HFFc6 (cell line): ENCODE measurements at regions not wholly inside any gene's neighbourhood (a gene's known extent, or its start where the extent isn't known, plus 50 kb on each side); places are given as distances from the start of the nearest gene placed in this dataset.
A peak's percentile ranks its signal among the peaks of the same experiment; 100 is the strongest.

Experiments
- DNase-seq: peaks from one replicate; pipeline ENCODE4 v3.0.0-alpha.2; 2018
- H3K27ac Mint-ChIP-seq: 2 replicates; pipeline ENCODE4 v1.8.0; 2020; ENCODE audit warnings: mild to moderate bottlenecking, mixed read lengths
- H3K27me3 Mint-ChIP-seq: 2 replicates; pipeline ENCODE4 v1.8.0; 2021; ENCODE audit warnings: mild to moderate bottlenecking, moderate library complexity, mixed read lengths; ENCODE audit not compliant: insufficient read depth
- H3K36me3 Mint-ChIP-seq: 2 replicates; pipeline ENCODE4 v1.8.0; 2021; ENCODE audit warnings: low read depth, mixed read lengths
- H3K4me1 Mint-ChIP-seq: 2 replicates; pipeline ENCODE4 v1.8.0; 2020; ENCODE audit warnings: low read depth, mixed read lengths
- H3K4me3 Mint-ChIP-seq: 2 replicates; pipeline ENCODE4 v1.8.0; 2020; ENCODE audit warnings: mild to moderate bottlenecking, moderate library complexity, mixed read lengths
- H3K9me3 Mint-ChIP-seq: 2 replicates; pipeline ENCODE4 v1.8.0; 2020; ENCODE audit warnings: mild to moderate bottlenecking, mixed read lengths
- TF ChIP-seq, protein P1 (sequence below): fragments of 200-600 bp; sonication (generic); IDR thresholded peaks from 2 replicates; pipeline ENCODE4 v1.5.0; 2021; ENCODE audit warnings: antibody characterized with exemption, mild to moderate bottlenecking

GRCh38 chr4:180866933-180867643, 1376.1 kb upstream of the TENM3 start:
- DNase-seq = no peak
- Mint-ChIP-seq H3K27ac (no peak overlapping the region), H3K27me3 (no peaks in the 10 kb centered on the region)

GRCh38 chr4:180870623-180871022, 1372.6 kb upstream of the TENM3 start:
- no peak overlapping the region for H3K27ac Mint-ChIP-seq
- no peak for DNase-seq
- TF ChIP-seq, protein P1, sequence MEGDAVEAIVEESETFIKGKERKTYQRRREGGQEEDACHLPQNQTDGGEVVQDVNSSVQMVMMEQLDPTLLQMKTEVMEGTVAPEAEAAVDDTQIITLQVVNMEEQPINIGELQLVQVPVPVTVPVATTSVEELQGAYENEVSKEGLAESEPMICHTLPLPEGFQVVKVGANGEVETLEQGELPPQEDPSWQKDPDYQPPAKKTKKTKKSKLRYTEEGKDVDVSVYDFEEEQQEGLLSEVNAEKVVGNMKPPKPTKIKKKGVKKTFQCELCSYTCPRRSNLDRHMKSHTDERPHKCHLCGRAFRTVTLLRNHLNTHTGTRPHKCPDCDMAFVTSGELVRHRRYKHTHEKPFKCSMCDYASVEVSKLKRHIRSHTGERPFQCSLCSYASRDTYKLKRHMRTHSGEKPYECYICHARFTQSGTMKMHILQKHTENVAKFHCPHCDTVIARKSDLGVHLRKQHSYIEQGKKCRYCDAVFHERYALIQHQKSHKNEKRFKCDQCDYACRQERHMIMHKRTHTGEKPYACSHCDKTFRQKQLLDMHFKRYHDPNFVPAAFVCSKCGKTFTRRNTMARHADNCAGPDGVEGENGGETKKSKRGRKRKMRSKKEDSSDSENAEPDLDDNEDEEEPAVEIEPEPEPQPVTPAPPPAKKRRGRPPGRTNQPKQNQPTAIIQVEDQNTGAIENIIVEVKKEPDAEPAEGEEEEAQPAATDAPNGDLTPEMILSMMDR = no peak
- H3K4me3 Mint-ChIP-seq = no peak overlapping the region
- H3K36me3 Mint-ChIP-seq = no peaks in the 10 kb centered on the region
- no peaks in the 10 kb centered on the region for H3K27me3 Mint-ChIP-seq
- H3K9me3 Mint-ChIP-seq = peaks cover 45% of the 10 kb centered on the region
- H3K4me1 Mint-ChIP-seq = no peaks in the 10 kb centered on the region

More at GRCh38 chr4:180866933-180867643, 1376.1 kb upstream of the TENM3 start:
- Mint-ChIP-seq H3K4me1 (no peaks in the 10 kb centered on the region), H3K9me3 (peaks cover 28% of the 10 kb centered on the region), H3K4me3 (no peak overlapping the region), H3K36me3 (no peaks in the 10 kb centered on the region)
- TF ChIP-seq, protein P1 = no peak

- H3K36me3 Mint-ChIP-seq = no peaks in the 10 kb centered on the region; the same call in 1 of the 2 replicates
- TF ChIP-seq, protein P1 = no peak
- H3K4me3 Mint-ChIP-seq = no peak overlapping the region
- no peak overlapping the region for H3K27ac Mint-ChIP-seq
- H3K9me3 Mint-ChIP-seq = peaks cover 23% of the 10 kb centered on the region
- no peaks in the 10 kb centered on the region for H3K27me3 Mint-ChIP-seq
- H3K4me1 Mint-ChIP-seq = no peaks in the 10 kb centered on the region
- DNase-seq = no peak
Measured at GRCh38 chr4:180898305-180898704, 1344.9 kb upstream of the TENM3 start.

- TF ChIP-seq, protein P1 = no peak
- H3K9me3 Mint-ChIP-seq = peaks cover 31% of the 10 kb centered on the region
- H3K27me3 Mint-ChIP-seq = no peaks in the 10 kb centered on the region
- no peaks in the 10 kb centered on the region for H3K4me1 Mint-ChIP-seq
- H3K36me3 Mint-ChIP-seq = no peaks in the 10 kb centered on the region
- no peak overlapping the region for H3K4me3 Mint-ChIP-seq
- H3K27ac Mint-ChIP-seq = no peak overlapping the region
- DNase-seq = no peak
Measured at GRCh38 chr4:180900781-180901180, 1342.4 kb upstream of the TENM3 start.

DNA sequence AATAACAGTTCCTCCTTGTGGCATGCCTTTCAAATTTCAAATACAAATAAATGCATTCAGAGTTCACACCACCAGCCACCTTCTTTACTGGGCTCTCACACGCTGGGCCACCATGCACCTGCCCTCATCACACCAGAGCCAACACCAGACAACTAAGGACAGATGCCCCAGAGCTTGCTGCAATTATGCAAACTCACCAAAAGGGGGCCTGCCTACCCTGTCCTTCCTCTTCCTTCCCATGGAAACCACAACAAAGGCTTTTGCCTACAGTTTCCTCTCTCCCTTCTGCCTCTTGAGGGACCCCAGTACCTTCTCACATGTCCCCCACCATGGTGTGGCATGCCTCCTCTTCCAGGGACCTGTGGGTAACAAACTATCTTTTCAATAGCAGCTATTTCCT, 1333.9 kb upstream of the TENM3 start:
- TF ChIP-seq, protein P1 = peak; percentile 30; the same call in 1 of the 2 replicates
- DNase-seq = no peak
- H3K4me1 Mint-ChIP-seq = no peaks in the 10 kb centered on the region
- H3K27me3 Mint-ChIP-seq = no peaks in the 10 kb centered on the region; the same call in 1 of the 2 replicates
- no peak overlapping the region for H3K27ac Mint-ChIP-seq
- H3K36me3 Mint-ChIP-seq = no peaks in the 10 kb centered on the region
- peaks cover 21% of the 10 kb centered on the region for H3K9me3 Mint-ChIP-seq
- H3K4me3 Mint-ChIP-seq = no peak overlapping the region
